GM12878 (cell line): ENCODE measurements at regions not wholly inside any gene's neighbourhood (a gene's known extent, or its start where the extent isn't known, plus 50 kb on each side); places are given as distances from the start of the nearest gene placed in this dataset.

ENCODE experiments used
- ATF3 ChIP-seq: IDR thresholded peaks from 2 replicates; pipeline ENCODE4 v1.6.1; 2011; ENCODE audit warnings: low read depth, mild to moderate bottlenecking, low read length, moderate library complexity, borderline replicate concordance; ENCODE audit errors: extremely low read depth
- BRCA1 ChIP-seq: IDR thresholded peaks from 2 replicates; pipeline ENCODE4 v1.6.1; 2011; ENCODE audit warnings: low read depth, low read length, improper control_type of control experiment
- CTCF ChIP-seq, 3 experiments: IDR thresholded peaks in 2 of 3; conservative IDR thresholded peaks in 1 of 3; 2 replicates each; pipeline ENCODE4 v1.5.1; 2011; ENCODE audit warnings: low read depth in 3 of 3, low read length in 3 of 3, mild to moderate bottlenecking in 3 of 3, control low read depth in 2 of 3, moderate library complexity in 2 of 3, inconsistent platforms in 1 of 3, mixed read lengths in 1 of 3; ENCODE audit not compliant: control insufficient read depth in 2 of 3, insufficient read depth in 1 of 3; ENCODE audit errors: extremely low read depth in 1 of 3
- E2F4 ChIP-seq: IDR thresholded peaks from 2 replicates; pipeline ENCODE4 v1.6.1; 2012; ENCODE audit warnings: low read depth, low read length, improper control_type of control experiment
- E2F8 ChIP-seq: fragments of 450-650 bp; IDR thresholded peaks from 2 replicates; pipeline ENCODE4 v1.6.1; 2018; ENCODE audit warnings: mild to moderate bottlenecking, low read depth, moderate library complexity; ENCODE audit not compliant: partially characterized antibody
- HDAC6 ChIP-seq: fragments of 200-600 bp; sonication (generic); IDR thresholded peaks from one replicate; pipeline ENCODE4 v1.8.0; 2017; ENCODE audit warnings: antibody characterized with exemption; ENCODE audit not compliant: unreplicated experiment
- MTA3 ChIP-seq: IDR thresholded peaks from 2 replicates; pipeline ENCODE4 v1.6.1; 2012; ENCODE audit warnings: low read length, inconsistent platforms, borderline replicate concordance
- NFYA ChIP-seq: IDR thresholded peaks from 2 replicates; pipeline ENCODE4 v1.6.1; 2011; ENCODE audit warnings: low read depth, mild to moderate bottlenecking, low read length, improper control_type of control experiment, borderline replicate concordance
- NKRF ChIP-seq: fragments of 450-650 bp; conservative IDR thresholded peaks from 2 replicates; pipeline ENCODE4 v1.6.1; 2017; ENCODE audit warnings: mild to moderate bottlenecking, moderate library complexity
- NRF1 ChIP-seq: conservative IDR thresholded peaks from 2 replicates; pipeline ENCODE4 v1.6.1; 2011; ENCODE audit warnings: mild to moderate bottlenecking, low read depth, low read length, improper control_type of control experiment
- RAD21 ChIP-seq: IDR thresholded peaks from 2 replicates; pipeline ENCODE4 v1.6.1; 2011; ENCODE audit warnings: mild to moderate bottlenecking, low read depth, low read length, moderate library complexity; ENCODE audit not compliant: insufficient read depth
- TAF1 ChIP-seq: IDR thresholded peaks from 2 replicates; pipeline ENCODE4 v1.6.1; 2011; ENCODE audit warnings: mild to moderate bottlenecking, low read depth, low read length, borderline replicate concordance
- ZBED1 ChIP-seq: IDR thresholded peaks from 2 replicates; pipeline ENCODE4 v1.6.1; 2016; ENCODE audit warnings: borderline replicate concordance
- ZBTB4 ChIP-seq: fragments of 450-650 bp; formaldehyde crosslinking; IDR thresholded peaks from 2 replicates; pipeline ENCODE4 v1.4.0; 2022; ENCODE audit warnings: mild to moderate bottlenecking, moderate library complexity

- TF ChIP-seq E2F8 = no peak
- no peak for TF ChIP-seq TAF1
- TF ChIP-seq ZBTB4 (CRISPR knock-in tag) = no peak
- TF ChIP-seq CTCF (IDR thresholded peaks at IDR 0.05 in 2 of 3, conservative IDR thresholded peaks at IDR 0.05 in 1 of 3; ENCODE audit: control insufficient read depth in 2 of 3, extremely low read depth in 1 of 3, insufficient read depth in 1 of 3, low read depth in 3 of 3, low read length in 3 of 3) = no peak
- TF ChIP-seq NFYA = no peak
- TF ChIP-seq HDAC6 = no peak
- TF ChIP-seq NKRF = no peak
- no peak for TF ChIP-seq BRCA1
- no peak for TF ChIP-seq ATF3
- TF ChIP-seq ZBED1 = no peak
- TF ChIP-seq MTA3 = no peak
- TF ChIP-seq NRF1 = no peak
- no peak for TF ChIP-seq RAD21
- no peak for TF ChIP-seq E2F4
Measured at GRCh38 chr6:79796197-79796596, 151.2 kb downstream of the ELOVL4 start.
